Small intestine (tissue), 7 donors: ENCODE measurements at regions not wholly inside any gene's neighbourhood (a gene's known extent, or its start where the extent isn't known, plus 50 kb on each side); places are given as distances from the start of the nearest gene placed in this dataset.
"Not testable (repeated sequence)": the region's sequence is repeated elsewhere in the genome, so short reads cannot be mapped to it uniquely, and the experiment has no call there.

Experiments
- DNase-seq, 2 donors: peaks; one replicate each; pipeline versions ENCODE4 v3.0.0 to v3.0.0-alpha.2; 2013
- FAIRE-seq: peaks from 2 replicates; lab custom pipeline; 2012; peaks lifted over from hg19 to GRCh38; lab: Jason Lieb, UNC
- H3K27ac ChIP-seq, 3 donors: one replicate each; pipeline ENCODE4 v1.5.1; 2013; ENCODE audit warnings: low read length in 2 of 3, mild to moderate bottlenecking in 2 of 3, control low read depth in 1 of 3, inconsistent platforms in 1 of 3, low read depth in 1 of 3, moderate library complexity in 1 of 3
- H3K27me3 ChIP-seq, 3 donors: one replicate each; pipeline ENCODE4 v1.6.1; 2013; ENCODE audit warnings: low read length in 3 of 3, inconsistent platforms in 1 of 3; ENCODE audit not compliant: control insufficient read depth in 3 of 3, insufficient read depth in 3 of 3
- H3K36me3 ChIP-seq, 3 donors: one replicate each; pipeline ENCODE4 v1.6.1; 2013; ENCODE audit warnings: low read length in 3 of 3, inconsistent platforms in 1 of 3, low read depth in 1 of 3, mild to moderate bottlenecking in 1 of 3, moderate library complexity in 1 of 3; ENCODE audit not compliant: control insufficient read depth in 3 of 3, insufficient read depth in 2 of 3
- H3K4me1 ChIP-seq, 3 donors: one replicate each; pipeline ENCODE4 v1.6.1; 2013; ENCODE audit warnings: low read length in 2 of 3, inconsistent platforms in 1 of 3, low read depth in 1 of 3, mild to moderate bottlenecking in 1 of 3, moderate library complexity in 1 of 3; ENCODE audit not compliant: control insufficient read depth in 3 of 3, insufficient read depth in 2 of 3
- H3K4me3 ChIP-seq, 3 donors: one replicate each; pipeline ENCODE4 v1.5.1; 2013; ENCODE audit warnings: low read length in 3 of 3, control low read depth in 1 of 3, inconsistent platforms in 1 of 3, low read depth in 1 of 3, mild to moderate bottlenecking in 1 of 3, moderate library complexity in 1 of 3
- H3K9me3 ChIP-seq, 2 donors: one replicate each; pipeline ENCODE4 v1.6.1; 2013; ENCODE audit warnings: low read depth in 1 of 2, low read length in 1 of 2; ENCODE audit not compliant: control insufficient read depth in 2 of 2, insufficient read depth in 1 of 2
- WGBS, 3 donors: extraction: QIAGEN DNeasy Blood & Tissue Kit; methylation state at CpG; one replicate each; pipeline ENCODE4 v1.1.7; 2013; 5-methylcytosine and 5-hydroxymethylcytosine counted together
- donor health status: healthy with polysubstance abuse.
- donor health status: control.
- donor health status: control.
- donor health status: Bipolar disorder and iron deficiency.
- donor health status: healthy.

GRCh38 chr10:28089467-28089866, 90.6 kb upstream of the ODAD2 start:
- no peak overlapping the region for H3K27ac ChIP-seq
- 91 to 96% (median 96%) methylated on average over 10 of the region's 10 CpGs for WGBS, 3 donors
- H3K4me3 ChIP-seq = no peak overlapping the region
- no peaks in the 10 kb centered on the region for H3K27me3 ChIP-seq
- H3K36me3 ChIP-seq = peaks cover 0 to 13% (median 2%) of the 10 kb centered on the region in 3 donors
- peaks cover 0 to 8% of the 10 kb centered on the region in 2 donors for H3K9me3 ChIP-seq
- FAIRE-seq (no peak), DNase-seq (no peak)
- no peaks in the 10 kb centered on the region for H3K4me1 ChIP-seq

GRCh38 chr10:28087661-28088351, 88.9 kb upstream of the ODAD2 start:
- Histone ChIP-seq H3K27me3 (no peaks in the 10 kb centered on the region), H3K36me3 (peaks cover 0 to 13% (median 2%) of the 10 kb centered on the region in 3 donors), H3K4me1 (no peaks in the 10 kb centered on the region), H3K27ac (no peak overlapping the region), H3K4me3 (no peak overlapping the region), H3K9me3 (peaks cover 0 to 8% of the 10 kb centered on the region in 2 donors)
- FAIRE-seq (no peak), DNase-seq (no peak)
- WGBS, 3 donors = 87 to 92% (median 91%) methylated on average over 2 of the region's 2 CpGs

GRCh38 chr10:28085760-28086159, 86.9 kb upstream of the ODAD2 start:
- 92 to 100% (median 100%) methylated on average over 1 to 2 of the region's 2 CpGs for WGBS, 3 donors
- DNase-seq, H3K27ac ChIP-seq, H3K27me3 ChIP-seq, FAIRE-seq, H3K4me1 ChIP-seq, H3K4me3 ChIP-seq, H3K9me3 ChIP-seq: not testable (repeated sequence)
- peaks cover 0 to 15% (median 2%) of the 10 kb centered on the region in 3 donors for H3K36me3 ChIP-seq

DNA sequence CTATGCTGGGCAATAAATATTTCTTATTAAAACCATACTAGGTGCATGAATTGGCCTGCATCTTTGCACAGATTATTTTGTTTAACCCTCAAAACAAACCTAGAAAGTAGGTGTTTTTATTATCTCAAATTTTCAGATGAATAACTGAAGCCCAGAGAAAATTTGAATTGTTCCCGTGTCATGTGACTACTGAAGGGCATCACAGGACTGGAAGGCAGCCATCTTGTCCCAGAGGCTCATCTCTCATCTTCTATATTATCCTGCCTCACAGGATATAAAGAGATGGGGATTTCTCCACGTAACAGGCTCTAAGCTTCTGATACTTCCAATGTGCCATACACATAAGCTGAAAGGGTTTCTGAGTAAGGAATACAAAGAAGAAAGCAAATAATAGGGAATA, 84.0 kb upstream of the ODAD2 start:
- no peak for FAIRE-seq
- Histone ChIP-seq H3K4me3 (no peak overlapping the region), H3K27ac (no peak overlapping the region), H3K27me3 (no peaks in the 10 kb centered on the region), H3K4me1 (no peaks in the 10 kb centered on the region), H3K36me3 (peaks cover 0 to 10% (median 0%) of the 10 kb centered on the region in 3 donors), H3K9me3 (peaks cover 0 to 8% of the 10 kb centered on the region in 2 donors)
- no peak for DNase-seq
- WGBS, 3 donors = 89 to 96% (median 93%) methylated on average over 2 of the region's 2 CpGs

DNA sequence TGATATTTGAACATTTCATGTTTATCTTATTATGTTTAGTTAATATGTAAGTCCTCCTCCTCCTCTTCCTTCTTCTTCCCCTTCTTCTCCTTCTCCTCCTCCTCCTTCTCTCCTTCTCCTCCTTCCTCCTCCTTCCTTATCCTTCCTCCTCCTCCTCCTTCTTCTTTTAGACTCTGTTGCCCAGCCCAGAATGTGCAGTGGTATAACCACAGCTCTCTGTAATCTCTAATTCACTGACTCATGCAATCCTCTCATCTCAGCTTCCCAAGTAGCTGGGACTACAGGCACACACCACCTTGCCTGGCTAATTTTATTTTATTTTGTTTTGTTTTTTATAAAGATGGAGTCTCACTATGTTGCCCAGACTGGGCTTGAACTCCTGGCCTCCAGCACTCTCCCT, 83.4 kb upstream of the ODAD2 start:
- Histone ChIP-seq H3K9me3 (peaks cover 0 to 8% of the 10 kb centered on the region in 2 donors), H3K27ac (no peak overlapping the region)
- FAIRE-seq = no peak

DNA sequence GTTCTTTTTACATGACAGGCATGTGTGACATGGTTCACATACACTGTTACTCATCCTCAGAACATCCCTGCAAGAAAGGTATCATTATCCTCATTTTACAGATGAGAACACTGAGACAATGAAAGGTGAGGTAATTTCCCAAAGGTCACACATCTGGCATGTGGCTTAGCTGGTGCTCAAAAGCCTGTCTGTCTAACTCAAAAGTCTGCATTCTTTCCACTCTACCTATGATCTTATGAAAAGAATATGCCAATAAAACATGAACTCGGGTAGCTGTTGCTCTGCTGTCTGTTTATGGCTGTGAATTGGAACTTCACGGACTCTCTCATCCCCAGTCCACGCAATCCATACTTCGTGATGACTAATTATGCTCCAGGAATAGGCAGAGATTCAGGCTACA, 79.0 kb upstream of the ODAD2 start:
- no peak overlapping the region for H3K4me3 ChIP-seq
- peaks cover 0 to 4% (median 0%) of the 10 kb centered on the region in 3 donors for H3K36me3 ChIP-seq
- no peak overlapping the region for H3K27ac ChIP-seq
- H3K9me3 ChIP-seq = peaks cover 0 to 9% of the 10 kb centered on the region in 2 donors
- H3K4me1 ChIP-seq = no peaks in the 10 kb centered on the region
- no peaks in the 10 kb centered on the region for H3K27me3 ChIP-seq
- DNase-seq (no peak), FAIRE-seq (no peak)
- 74 to 94% (median 91%) methylated on average over 4 of the region's 4 CpGs for WGBS, 3 donors

More for the DNA sequence above, 83.4 kb upstream of the ODAD2 start:
- DNase-seq = no peak
- H3K4me1 ChIP-seq = no peaks in the 10 kb centered on the region
- no peak overlapping the region for H3K4me3 ChIP-seq
- H3K27me3 ChIP-seq = no peaks in the 10 kb centered on the region
- peaks cover 0 to 6% (median 0%) of the 10 kb centered on the region in 3 donors for H3K36me3 ChIP-seq

- 91 to 96% (median 92%) methylated on average over 8 of the region's 8 CpGs for WGBS, 3 donors
- Histone ChIP-seq H3K27ac (no peak overlapping the region), H3K4me3 (no peak overlapping the region), H3K4me1 (no peaks in the 10 kb centered on the region), H3K27me3 (no peaks in the 10 kb centered on the region), H3K36me3 (peaks cover 0 to 2% (median 0%) of the 10 kb centered on the region in 3 donors), H3K9me3 (peaks cover 0 to 9% of the 10 kb centered on the region in 2 donors)
- FAIRE-seq (no peak), DNase-seq (no peak)
Measured at GRCh38 chr10:28075424-28075823, 76.5 kb upstream of the ODAD2 start.

DNA sequence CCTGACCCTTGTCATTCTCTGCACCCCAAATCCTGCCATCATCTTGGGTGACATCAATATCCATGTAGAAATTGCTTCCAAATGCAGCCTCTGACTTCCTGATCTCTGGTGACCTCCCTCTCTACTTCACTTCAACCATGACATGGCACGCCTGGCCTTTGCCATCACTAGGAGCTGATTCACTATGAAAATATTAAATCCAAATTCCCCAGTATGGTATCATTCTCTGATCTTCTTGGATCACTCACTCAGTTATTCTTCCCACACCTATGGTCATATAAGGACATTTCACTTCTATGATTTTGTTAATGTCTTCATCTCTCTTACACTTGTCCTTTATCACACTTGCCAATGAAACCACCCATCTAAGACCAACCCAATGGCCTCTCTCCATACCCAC, 73.7 kb upstream of the ODAD2 start:
- Histone ChIP-seq H3K27ac (no peak overlapping the region), H3K9me3 (peaks cover 0 to 9% of the 10 kb centered on the region in 2 donors), H3K27me3 (no peaks in the 10 kb centered on the region), H3K4me3 (no peak overlapping the region), H3K4me1 (no peaks in the 10 kb centered on the region), H3K36me3 (peaks cover 0 to 4% (median 0%) of the 10 kb centered on the region in 3 donors)
- FAIRE-seq (no peak), DNase-seq (no peak)
- WGBS, 3 donors = 94 to 100% (median 100%) methylated on average over 1 of the region's 1 CpG
